ENCODE measurements at regions not wholly inside any gene's neighbourhood (a gene's known extent, or its start where the extent isn't known, plus 50 kb on each side); places are given as distances from the start of the nearest gene placed in this dataset.

DNA sequence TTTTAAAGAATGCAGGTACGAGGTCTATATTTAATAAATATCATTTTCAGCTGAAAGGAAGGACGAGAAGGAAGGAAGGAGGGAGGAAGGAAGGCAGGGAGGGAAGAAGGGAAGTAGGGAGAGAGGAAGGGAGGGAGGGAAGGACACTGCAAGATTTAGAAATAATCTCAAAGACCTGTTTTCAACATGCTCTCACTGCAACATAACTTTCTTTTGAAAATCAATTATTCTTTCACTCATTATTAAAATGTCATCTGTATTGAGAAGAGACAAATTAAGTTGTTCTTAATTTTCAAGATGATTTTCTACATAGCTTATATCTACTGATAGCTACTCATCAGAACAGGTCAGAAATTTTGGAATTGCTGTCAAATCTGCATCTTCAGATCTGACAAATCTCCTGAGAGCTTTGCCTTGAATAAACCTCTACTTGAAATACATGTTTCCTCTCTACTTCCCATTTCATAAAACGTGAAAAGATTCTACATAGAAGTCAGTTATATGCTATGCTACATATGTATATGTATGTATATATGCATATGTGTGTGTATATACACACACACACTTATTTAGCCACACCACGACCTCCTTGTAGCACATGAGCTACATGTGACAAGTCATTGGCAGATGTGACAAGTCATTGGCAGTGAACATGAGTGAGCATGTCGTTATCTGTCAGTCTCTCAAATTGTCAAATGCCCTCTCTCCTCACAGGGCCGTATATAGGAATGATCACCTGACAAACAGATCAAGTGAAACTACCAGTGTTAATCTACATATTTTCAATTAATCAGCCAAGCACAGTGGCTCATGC, 241.6 kb downstream of the LY86 start:
- no peak for TF ChIP-seq FOXM1 (IDR thresholded peaks at IDR 0.05; ENCODE audit: borderline replicate concordance, low read depth)
- TF ChIP-seq CREB1 (IDR thresholded peaks at IDR 0.05; ENCODE audit: low read depth) = no peak
- TF ChIP-seq EP300 (IDR thresholded peaks at IDR 0.05; ENCODE audit: borderline replicate concordance) = no peak
- TF ChIP-seq, protein P1, sequence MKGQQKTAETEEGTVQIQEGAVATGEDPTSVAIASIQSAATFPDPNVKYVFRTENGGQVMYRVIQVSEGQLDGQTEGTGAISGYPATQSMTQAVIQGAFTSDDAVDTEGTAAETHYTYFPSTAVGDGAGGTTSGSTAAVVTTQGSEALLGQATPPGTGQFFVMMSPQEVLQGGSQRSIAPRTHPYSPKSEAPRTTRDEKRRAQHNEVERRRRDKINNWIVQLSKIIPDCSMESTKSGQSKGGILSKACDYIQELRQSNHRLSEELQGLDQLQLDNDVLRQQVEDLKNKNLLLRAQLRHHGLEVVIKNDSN (IDR thresholded peaks at IDR 0.05) = no peak
- no peak for TF ChIP-seq YY1 (IDR thresholded peaks at IDR 0.05; ENCODE audit: low read depth)
- no peak for TF ChIP-seq RAD21 (IDR thresholded peaks at IDR 0.05; ENCODE audit: low read depth)
- TF ChIP-seq TCF12 (IDR thresholded peaks at IDR 0.05; ENCODE audit: low read depth) = no peak
- TF ChIP-seq NFIC (IDR thresholded peaks at IDR 0.05) = no peak
- no peak for TF ChIP-seq EGR1 (IDR thresholded peaks at IDR 0.05)
- no peak for TF ChIP-seq ZBTB7A (IDR thresholded peaks at IDR 0.05; ENCODE audit: low read depth)
- TF ChIP-seq TEAD4 (IDR thresholded peaks at IDR 0.05) = no peak
- TF ChIP-seq, protein P2, sequence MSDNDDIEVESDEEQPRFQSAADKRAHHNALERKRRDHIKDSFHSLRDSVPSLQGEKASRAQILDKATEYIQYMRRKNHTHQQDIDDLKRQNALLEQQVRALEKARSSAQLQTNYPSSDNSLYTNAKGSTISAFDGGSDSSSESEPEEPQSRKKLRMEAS (IDR thresholded peaks at IDR 0.05) = no peak
- TF ChIP-seq CEBPB (IDR thresholded peaks at IDR 0.05) = no peak
- no peak for TF ChIP-seq TAF1 (IDR thresholded peaks at IDR 0.05; ENCODE audit: low read depth)
- TF ChIP-seq, protein P3, sequence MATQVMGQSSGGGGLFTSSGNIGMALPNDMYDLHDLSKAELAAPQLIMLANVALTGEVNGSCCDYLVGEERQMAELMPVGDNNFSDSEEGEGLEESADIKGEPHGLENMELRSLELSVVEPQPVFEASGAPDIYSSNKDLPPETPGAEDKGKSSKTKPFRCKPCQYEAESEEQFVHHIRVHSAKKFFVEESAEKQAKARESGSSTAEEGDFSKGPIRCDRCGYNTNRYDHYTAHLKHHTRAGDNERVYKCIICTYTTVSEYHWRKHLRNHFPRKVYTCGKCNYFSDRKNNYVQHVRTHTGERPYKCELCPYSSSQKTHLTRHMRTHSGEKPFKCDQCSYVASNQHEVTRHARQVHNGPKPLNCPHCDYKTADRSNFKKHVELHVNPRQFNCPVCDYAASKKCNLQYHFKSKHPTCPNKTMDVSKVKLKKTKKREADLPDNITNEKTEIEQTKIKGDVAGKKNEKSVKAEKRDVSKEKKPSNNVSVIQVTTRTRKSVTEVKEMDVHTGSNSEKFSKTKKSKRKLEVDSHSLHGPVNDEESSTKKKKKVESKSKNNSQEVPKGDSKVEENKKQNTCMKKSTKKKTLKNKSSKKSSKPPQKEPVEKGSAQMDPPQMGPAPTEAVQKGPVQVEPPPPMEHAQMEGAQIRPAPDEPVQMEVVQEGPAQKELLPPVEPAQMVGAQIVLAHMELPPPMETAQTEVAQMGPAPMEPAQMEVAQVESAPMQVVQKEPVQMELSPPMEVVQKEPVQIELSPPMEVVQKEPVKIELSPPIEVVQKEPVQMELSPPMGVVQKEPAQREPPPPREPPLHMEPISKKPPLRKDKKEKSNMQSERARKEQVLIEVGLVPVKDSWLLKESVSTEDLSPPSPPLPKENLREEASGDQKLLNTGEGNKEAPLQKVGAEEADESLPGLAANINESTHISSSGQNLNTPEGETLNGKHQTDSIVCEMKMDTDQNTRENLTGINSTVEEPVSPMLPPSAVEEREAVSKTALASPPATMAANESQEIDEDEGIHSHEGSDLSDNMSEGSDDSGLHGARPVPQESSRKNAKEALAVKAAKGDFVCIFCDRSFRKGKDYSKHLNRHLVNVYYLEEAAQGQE (IDR thresholded peaks at IDR 0.05; ENCODE audit: low read depth) = no peak

DNA sequence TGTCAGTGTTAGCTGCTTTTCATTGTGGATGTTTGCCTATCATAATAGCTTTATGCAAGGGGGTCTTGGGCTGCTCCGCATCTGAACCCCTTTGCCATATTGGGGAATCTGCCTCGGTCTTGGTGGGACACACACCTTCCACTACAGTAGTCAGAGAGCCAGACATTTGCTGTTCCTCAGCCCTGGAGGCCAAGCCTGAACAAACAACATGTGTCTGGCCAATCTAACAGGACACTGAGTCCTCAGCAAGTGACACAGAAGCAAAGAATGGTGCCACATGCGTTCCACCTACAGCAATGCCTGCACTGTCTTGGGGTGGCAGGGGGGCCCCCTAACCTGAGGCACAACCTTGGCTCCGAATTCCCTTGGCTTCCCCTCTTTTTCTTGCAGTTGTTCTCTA, 243.9 kb downstream of the LY86 start:
- TF ChIP-seq NFIC (IDR thresholded peaks at IDR 0.05) (no peak), CEBPB (IDR thresholded peaks at IDR 0.05) (no peak), TCF12 (IDR thresholded peaks at IDR 0.05; ENCODE audit: low read depth) (no peak), EGR1 (IDR thresholded peaks at IDR 0.05) (no peak), ZBTB7A (IDR thresholded peaks at IDR 0.05; ENCODE audit: low read depth) (no peak), EP300 (IDR thresholded peaks at IDR 0.05; ENCODE audit: borderline replicate concordance) (no peak), YY1 (IDR thresholded peaks at IDR 0.05; ENCODE audit: low read depth) (no peak), FOXM1 (IDR thresholded peaks at IDR 0.05; ENCODE audit: borderline replicate concordance, low read depth) (no peak), TEAD4 (IDR thresholded peaks at IDR 0.05) (no peak), CREB1 (IDR thresholded peaks at IDR 0.05; ENCODE audit: low read depth) (no peak), TAF1 (IDR thresholded peaks at IDR 0.05; ENCODE audit: low read depth) (no peak), RAD21 (IDR thresholded peaks at IDR 0.05; ENCODE audit: low read depth) (no peak)
- TF ChIP-seq, protein P1 (IDR thresholded peaks at IDR 0.05) = no peak
- TF ChIP-seq, protein P3 (IDR thresholded peaks at IDR 0.05; ENCODE audit: low read depth) = no peak
- TF ChIP-seq, protein P2 (IDR thresholded peaks at IDR 0.05) = no peak

DNA sequence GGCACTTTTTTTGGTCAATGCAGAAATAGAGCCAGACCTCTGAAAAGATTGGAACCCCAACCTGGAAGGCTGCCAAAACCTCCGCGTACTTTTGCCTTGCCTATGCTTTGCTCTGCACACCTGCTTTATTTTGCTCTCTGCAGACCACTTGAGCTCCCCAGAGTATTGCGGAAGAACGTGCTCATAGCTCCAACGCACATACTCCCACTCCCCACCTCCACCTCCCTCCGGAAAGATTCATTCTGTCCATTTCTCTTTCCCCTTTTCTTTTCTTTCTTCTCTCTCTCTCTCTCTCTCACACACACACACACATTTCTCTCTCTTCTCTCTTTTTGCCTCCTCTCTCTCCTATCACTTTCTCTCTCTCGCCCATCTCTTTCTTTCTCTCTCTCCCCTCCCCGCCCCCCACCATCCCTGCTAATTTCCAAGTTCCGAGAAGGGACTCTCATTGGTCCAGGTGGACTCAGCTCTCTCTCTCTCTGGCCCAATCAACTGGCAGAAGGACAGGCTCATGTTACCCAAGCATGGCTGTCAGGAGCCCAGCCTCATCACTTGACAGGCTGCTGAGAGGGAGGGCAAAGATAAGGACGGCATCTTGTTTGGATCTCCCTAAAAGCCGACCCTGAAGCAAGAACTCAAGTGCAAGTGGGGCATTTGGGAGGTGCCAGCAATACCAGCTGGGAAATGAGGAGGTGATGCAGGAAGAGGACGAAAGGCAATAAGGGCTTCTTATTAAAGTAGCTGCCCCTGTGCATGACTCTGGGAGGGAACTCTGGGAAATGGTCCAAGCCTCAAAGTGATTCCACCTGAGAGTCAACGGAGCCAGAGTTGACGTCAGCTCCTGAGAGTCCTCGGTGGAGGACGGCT, 246.1 kb downstream of the LY86 start:
- TF ChIP-seq, protein P2 (IDR thresholded peaks at IDR 0.05) = no peak
- peak; percentile 80 for TF ChIP-seq NFIC (IDR thresholded peaks at IDR 0.05)

DNA sequence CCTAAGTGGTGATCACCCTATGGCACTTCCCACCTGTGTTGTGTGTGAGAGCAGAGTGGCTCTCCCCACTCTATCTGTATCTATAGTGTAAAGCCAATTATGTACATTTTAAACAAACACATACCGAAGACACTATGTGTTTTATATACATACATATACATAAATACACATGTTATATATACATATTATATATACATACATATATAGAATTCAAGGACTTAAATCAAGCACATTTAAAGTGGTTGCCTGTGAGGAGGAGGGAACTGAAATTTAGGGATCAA, 246.6 kb downstream of the LY86 start:
- TF ChIP-seq EGR1 (IDR thresholded peaks at IDR 0.05) (no peak), TEAD4 (IDR thresholded peaks at IDR 0.05) (no peak)

DNA sequence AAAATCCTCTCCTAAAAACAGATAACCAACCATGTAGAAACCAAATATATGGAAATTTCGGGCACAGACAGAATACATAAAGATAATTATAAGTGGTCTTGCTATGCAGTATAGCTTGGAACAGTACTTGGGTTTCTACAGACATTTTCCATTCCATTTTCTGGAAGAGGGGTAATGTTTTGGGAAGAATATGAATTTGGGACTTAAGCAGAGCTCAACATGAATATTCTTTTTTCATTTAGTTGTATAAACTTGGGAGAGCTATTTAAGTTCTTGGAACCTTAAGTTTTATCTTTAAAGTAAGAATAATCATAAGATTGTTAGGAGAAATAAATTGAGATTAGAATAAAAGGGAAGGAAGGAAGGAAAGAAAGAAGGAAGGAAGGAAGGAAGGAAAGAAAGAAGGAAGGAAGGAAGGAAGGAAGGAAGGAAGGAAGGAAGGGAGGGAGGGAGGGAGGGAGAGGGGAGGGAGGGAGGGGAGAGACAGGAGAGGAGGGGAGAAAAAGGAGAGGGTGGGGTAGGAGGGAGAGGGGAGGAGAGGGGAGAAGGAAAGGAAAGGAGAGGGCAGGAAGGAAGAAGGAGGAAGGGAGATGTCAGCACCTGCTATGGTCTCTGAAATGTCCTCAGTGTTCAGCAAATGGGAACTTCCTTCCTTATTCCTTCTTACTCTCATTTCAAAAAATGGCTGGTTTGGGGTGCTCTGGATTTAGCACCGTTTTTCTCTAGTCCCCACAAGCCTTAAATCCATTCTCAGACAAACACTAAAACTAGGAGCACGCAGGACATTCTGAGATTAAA, 248.3 kb downstream of the LY86 start:
- no peak for TF ChIP-seq FOXM1 (IDR thresholded peaks at IDR 0.05; ENCODE audit: borderline replicate concordance, low read depth)
- no peak for TF ChIP-seq RAD21 (IDR thresholded peaks at IDR 0.05; ENCODE audit: low read depth)
- TF ChIP-seq, protein P1 (IDR thresholded peaks at IDR 0.05) = no peak
- TF ChIP-seq TCF12 (IDR thresholded peaks at IDR 0.05; ENCODE audit: low read depth) = no peak
- no peak for TF ChIP-seq EGR1 (IDR thresholded peaks at IDR 0.05)
- no peak for TF ChIP-seq CEBPB (IDR thresholded peaks at IDR 0.05)
- no peak for TF ChIP-seq EP300 (IDR thresholded peaks at IDR 0.05; ENCODE audit: borderline replicate concordance)
- no peak for TF ChIP-seq TEAD4 (IDR thresholded peaks at IDR 0.05)
- TF ChIP-seq NFIC (IDR thresholded peaks at IDR 0.05) = no peak
- TF ChIP-seq, protein P2 (IDR thresholded peaks at IDR 0.05) = no peak

All from Ishikawa (cell line).